ENCODE measurements at regions not wholly inside any gene's neighbourhood (a gene's known extent, or its start where the extent isn't known, plus 50 kb on each side); places are given as distances from the start of the nearest gene placed in this dataset.

DNA sequence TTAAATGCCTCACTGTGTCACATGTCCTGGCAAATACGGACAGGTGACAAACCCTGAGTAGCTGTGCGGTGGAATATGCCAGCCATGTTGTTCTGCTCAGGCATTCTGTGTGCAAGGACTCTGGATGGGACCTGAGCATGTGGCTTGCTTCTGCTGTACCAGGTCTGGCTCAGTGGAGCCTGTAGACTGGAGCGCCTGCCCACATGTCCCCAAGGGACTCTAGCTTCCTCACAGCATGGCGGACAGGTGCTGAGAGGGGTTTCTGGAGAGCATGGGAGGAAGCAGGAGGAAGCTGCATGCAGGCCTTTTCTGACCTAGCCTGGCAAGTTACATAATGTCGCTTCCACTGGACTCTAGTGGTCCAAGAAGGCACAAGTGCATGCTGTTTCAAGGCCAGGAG lies 96.3 kb downstream of the PLXNA1 start:
- Histone ChIP-seq H3K9me3 (ENCODE audit: insufficient read depth, low read length, severe bottlenecking) (no peaks in the 10 kb centered on the region), H2AFZ (ENCODE audit: low read depth, low read length) (no peak overlapping the region), H3K4me3 (ENCODE audit: low read depth in 1 of 2, low read length in 2 of 2) (no peak overlapping the region), H3K27me3 (ENCODE audit: insufficient read depth, low read length, poor library complexity) (no peaks in the 10 kb centered on the region), H3K27ac (ENCODE audit: low read length) (no peak overlapping the region), H3K4me2 (ENCODE audit: insufficient read depth, low read length) (no peak overlapping the region), H3K4me1 (ENCODE audit: insufficient read depth, low read length) (peaks cover 10% of the 10 kb centered on the region; the same call in 1 of the 2 replicates), H3K36me3 (ENCODE audit: insufficient read depth, low read length) (no peaks in the 10 kb centered on the region), H4K20me1 (ENCODE audit: insufficient read depth, low read length) (no peaks in the 10 kb centered on the region), H3K9ac (ENCODE audit: low read depth, low read length) (no peak overlapping the region), H3K79me2 (ENCODE audit: insufficient read depth, low read length) (no peaks in the 10 kb centered on the region)
- DNase-seq (peak; percentile 8), ATAC-seq (ENCODE audit: insufficient read depth, low read depth) (no peak)
- no peak for TF ChIP-seq EZH2 (IDR thresholded peaks at IDR 0.05; ENCODE audit: borderline replicate concordance, low read depth, low read length, severe bottlenecking)
- TF ChIP-seq, protein P1, sequence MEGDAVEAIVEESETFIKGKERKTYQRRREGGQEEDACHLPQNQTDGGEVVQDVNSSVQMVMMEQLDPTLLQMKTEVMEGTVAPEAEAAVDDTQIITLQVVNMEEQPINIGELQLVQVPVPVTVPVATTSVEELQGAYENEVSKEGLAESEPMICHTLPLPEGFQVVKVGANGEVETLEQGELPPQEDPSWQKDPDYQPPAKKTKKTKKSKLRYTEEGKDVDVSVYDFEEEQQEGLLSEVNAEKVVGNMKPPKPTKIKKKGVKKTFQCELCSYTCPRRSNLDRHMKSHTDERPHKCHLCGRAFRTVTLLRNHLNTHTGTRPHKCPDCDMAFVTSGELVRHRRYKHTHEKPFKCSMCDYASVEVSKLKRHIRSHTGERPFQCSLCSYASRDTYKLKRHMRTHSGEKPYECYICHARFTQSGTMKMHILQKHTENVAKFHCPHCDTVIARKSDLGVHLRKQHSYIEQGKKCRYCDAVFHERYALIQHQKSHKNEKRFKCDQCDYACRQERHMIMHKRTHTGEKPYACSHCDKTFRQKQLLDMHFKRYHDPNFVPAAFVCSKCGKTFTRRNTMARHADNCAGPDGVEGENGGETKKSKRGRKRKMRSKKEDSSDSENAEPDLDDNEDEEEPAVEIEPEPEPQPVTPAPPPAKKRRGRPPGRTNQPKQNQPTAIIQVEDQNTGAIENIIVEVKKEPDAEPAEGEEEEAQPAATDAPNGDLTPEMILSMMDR (IDR thresholded peaks at IDR 0.05; ENCODE audit: borderline replicate concordance, extremely low read depth, low read length, poor library complexity, severe bottlenecking) = no peak

DNA sequence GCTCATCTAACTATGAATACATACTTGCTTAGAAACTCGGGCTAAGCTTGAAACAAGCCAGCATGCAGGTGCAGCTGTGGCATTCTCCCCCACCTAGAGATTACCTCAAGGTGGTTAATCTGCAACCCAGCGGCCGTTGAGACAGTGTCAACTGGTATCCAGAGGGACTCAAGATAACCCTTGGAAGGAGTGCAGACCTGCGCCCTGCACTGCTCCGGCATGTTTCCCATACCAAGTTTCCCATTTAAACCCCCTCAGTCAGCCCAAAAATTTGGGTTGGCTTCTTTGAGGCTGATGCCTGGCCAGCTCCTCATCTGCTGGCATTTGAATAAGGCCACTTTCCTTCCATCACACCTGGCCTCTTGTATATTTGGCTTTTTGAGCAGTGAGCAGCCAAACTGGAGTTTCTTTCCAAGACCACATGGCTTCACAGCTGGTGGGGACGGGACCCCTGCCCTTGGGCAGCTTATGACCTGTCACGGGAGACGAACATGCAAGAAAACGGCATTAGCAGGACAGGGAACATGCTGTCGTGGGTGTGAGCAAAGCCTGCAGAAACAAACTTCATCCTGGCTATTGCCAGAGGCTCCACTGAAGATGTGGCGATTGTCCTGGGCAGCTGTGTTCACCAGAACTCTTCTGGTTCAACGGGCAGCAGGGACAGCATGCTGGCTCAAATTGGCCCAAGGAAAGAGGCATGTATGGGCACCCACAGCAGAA lies 98.2 kb downstream of the PLXNA1 start:
- Histone ChIP-seq H3K27ac (ENCODE audit: low read length) (no peak overlapping the region), H3K4me3 (ENCODE audit: low read depth in 1 of 2, low read length in 2 of 2) (no peak overlapping the region), H2AFZ (ENCODE audit: low read depth, low read length) (no peak overlapping the region), H3K4me2 (ENCODE audit: insufficient read depth, low read length) (no peak overlapping the region), H3K79me2 (ENCODE audit: insufficient read depth, low read length) (no peaks in the 10 kb centered on the region), H3K36me3 (ENCODE audit: insufficient read depth, low read length) (no peaks in the 10 kb centered on the region), H3K9me3 (ENCODE audit: insufficient read depth, low read length, severe bottlenecking) (no peaks in the 10 kb centered on the region), H3K27me3 (ENCODE audit: insufficient read depth, low read length, poor library complexity) (no peaks in the 10 kb centered on the region), H4K20me1 (ENCODE audit: insufficient read depth, low read length) (0 out of 2 replicates have a peak, but pooled peaks cover 3% of the 10 kb centered on the region), H3K4me1 (ENCODE audit: insufficient read depth, low read length) (no peaks in the 10 kb centered on the region), H3K9ac (ENCODE audit: low read depth, low read length) (no peak overlapping the region)
- DNase-seq (no peak), ATAC-seq (ENCODE audit: insufficient read depth, low read depth) (no peak)
- TF ChIP-seq, protein P1 (IDR thresholded peaks at IDR 0.05; ENCODE audit: borderline replicate concordance, extremely low read depth, low read length, poor library complexity, severe bottlenecking) = no peak
- no peak for TF ChIP-seq EZH2 (IDR thresholded peaks at IDR 0.05; ENCODE audit: borderline replicate concordance, low read depth, low read length, severe bottlenecking)

DNA sequence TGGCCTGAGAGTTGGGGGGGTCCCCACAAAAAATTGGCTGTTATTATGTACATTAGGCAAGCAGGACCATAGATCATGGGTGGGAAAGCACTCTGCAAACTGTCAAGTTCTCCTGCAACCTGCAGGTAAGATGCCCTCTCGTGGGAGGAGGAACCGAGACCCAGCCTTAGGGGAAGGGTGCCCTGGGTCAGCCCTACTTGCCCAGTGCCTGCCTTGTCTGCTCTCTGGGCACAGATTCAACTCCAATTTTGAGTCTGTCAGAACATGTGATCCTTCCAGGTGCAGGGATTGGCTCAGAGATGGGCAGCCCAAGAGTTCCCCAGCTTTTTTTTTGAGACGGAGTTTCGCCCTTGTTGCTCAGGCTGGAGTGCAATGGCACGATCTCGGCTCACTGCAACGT lies 99.2 kb downstream of the PLXNA1 start:
- Histone ChIP-seq H4K20me1 (ENCODE audit: insufficient read depth, low read length) (0 out of 2 replicates have a peak, but pooled peaks cover 3% of the 10 kb centered on the region), H3K27me3 (ENCODE audit: insufficient read depth, low read length, poor library complexity) (no peaks in the 10 kb centered on the region), H3K4me1 (ENCODE audit: insufficient read depth, low read length) (no peaks in the 10 kb centered on the region)

More for the DNA sequence above, 99.2 kb downstream of the PLXNA1 start:
- Histone ChIP-seq H3K36me3 (ENCODE audit: insufficient read depth, low read length) (no peaks in the 10 kb centered on the region), H3K4me3 (ENCODE audit: low read depth in 1 of 2, low read length in 2 of 2) (no peak overlapping the region), H3K9ac (ENCODE audit: low read depth, low read length) (no peak overlapping the region), H3K9me3 (ENCODE audit: insufficient read depth, low read length, severe bottlenecking) (no peaks in the 10 kb centered on the region), H3K4me2 (ENCODE audit: insufficient read depth, low read length) (no peak overlapping the region), H3K27ac (ENCODE audit: low read length) (no peak overlapping the region), H3K79me2 (ENCODE audit: insufficient read depth, low read length) (no peaks in the 10 kb centered on the region), H2AFZ (ENCODE audit: low read depth, low read length) (no peak overlapping the region)
- ATAC-seq (ENCODE audit: insufficient read depth, low read depth) (no peak), DNase-seq (no peak)
- TF ChIP-seq, protein P1 (IDR thresholded peaks at IDR 0.05; ENCODE audit: borderline replicate concordance, extremely low read depth, low read length, poor library complexity, severe bottlenecking) = no peak
- TF ChIP-seq EZH2 (IDR thresholded peaks at IDR 0.05; ENCODE audit: borderline replicate concordance, low read depth, low read length, severe bottlenecking) = no peak
